ENCODE measurements at regions not wholly inside any gene's neighbourhood (a gene's known extent, or its start where the extent isn't known, plus 50 kb on each side); places are given as distances from the start of the nearest gene placed in this dataset.
A peak's percentile ranks its signal among the peaks of the same experiment; 100 is the strongest.

GRCh38 chr5:133799571-133800237, 168.7 kb downstream of the C5orf15 start:
- no peak for DNase-seq (ENCODE audit: low read depth)

- DNase-seq (ENCODE audit: low read depth): no peak
Observed at GRCh38 chr5:133797167-133797566, 171.3 kb downstream of the C5orf15 start.

- no peak for DNase-seq (ENCODE audit: low read depth)
Observed at GRCh38 chr5:133796186-133796585, 172.2 kb downstream of the C5orf15 start.

GRCh38 chr5:133794771-133795415, 173.5 kb downstream of the C5orf15 start:
- no peak for DNase-seq (ENCODE audit: low read depth)

- no peak for DNase-seq (ENCODE audit: low read depth)
Observed at GRCh38 chr5:133793756-133794465, 174.5 kb downstream of the C5orf15 start.

GRCh38 chr5:133792655-133793054, 175.8 kb downstream of the C5orf15 start:
- DNase-seq (ENCODE audit: low read depth): peak; percentile 6

- no peak for DNase-seq (ENCODE audit: low read depth)
Observed at GRCh38 chr5:133792024-133792423, 176.4 kb downstream of the C5orf15 start.

GRCh38 chr5:133790898-133791297, 177.5 kb downstream of the C5orf15 start:
- no peak for DNase-seq (ENCODE audit: low read depth)

- DNase-seq (ENCODE audit: low read depth): no peak
Observed at GRCh38 chr5:133789428-133789827, 177.1 kb upstream of the FSTL4 start.

GRCh38 chr5:133788121-133788520, 175.8 kb upstream of the FSTL4 start:
- no peak for DNase-seq (ENCODE audit: low read depth)

- DNase-seq (ENCODE audit: low read depth): no peak
Observed at GRCh38 chr5:133786420-133786819, 174.1 kb upstream of the FSTL4 start.

- no peak for DNase-seq (ENCODE audit: low read depth)
Observed at GRCh38 chr5:133785182-133785581, 172.8 kb upstream of the FSTL4 start.

- DNase-seq (ENCODE audit: low read depth): no peak
Observed at GRCh38 chr5:133783481-133783880, 171.1 kb upstream of the FSTL4 start.

GRCh38 chr5:133782736-133783135, 170.4 kb upstream of the FSTL4 start:
- no peak for DNase-seq (ENCODE audit: low read depth)

GRCh38 chr5:133781436-133782225, 169.3 kb upstream of the FSTL4 start:
- no peak for DNase-seq (ENCODE audit: low read depth)

- no peak for DNase-seq (ENCODE audit: low read depth)
Observed at GRCh38 chr5:133780619-133781280, 168.4 kb upstream of the FSTL4 start.

GRCh38 chr5:133779828-133780475, 167.6 kb upstream of the FSTL4 start:
- DNase-seq (ENCODE audit: low read depth): no peak

- DNase-seq (ENCODE audit: low read depth): no peak
Observed at GRCh38 chr5:133778636-133779035, 166.3 kb upstream of the FSTL4 start.

GRCh38 chr5:133777951-133778350, 165.6 kb upstream of the FSTL4 start:
- DNase-seq (ENCODE audit: low read depth): no peak

- DNase-seq (ENCODE audit: low read depth): no peak
Observed at GRCh38 chr5:133775584-133776304, 163.4 kb upstream of the FSTL4 start.
